ENCODE measurements at regions not wholly inside any gene's neighbourhood (a gene's known extent, or its start where the extent isn't known, plus 50 kb on each side); places are given as distances from the start of the nearest gene placed in this dataset.

DNA sequence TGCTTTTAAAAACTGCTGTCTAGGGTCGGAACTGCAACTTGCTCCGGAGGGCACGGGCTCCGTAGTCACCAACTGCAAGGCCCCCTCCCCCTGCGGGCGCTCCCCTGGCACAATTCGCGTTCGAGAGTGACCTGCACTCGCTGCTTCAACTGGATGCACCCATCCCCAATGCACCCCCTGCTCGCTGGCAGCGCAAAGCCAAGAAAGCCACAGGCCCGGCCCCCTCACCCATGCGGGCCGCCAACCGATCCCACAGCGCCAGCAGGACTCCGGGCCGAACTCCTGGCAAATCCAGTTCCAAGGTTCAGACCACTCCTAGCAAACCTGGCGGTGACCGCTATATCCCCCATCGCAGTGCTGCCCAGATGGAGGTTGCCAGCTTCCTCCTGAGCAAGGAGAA, 64.2 kb upstream of the GAS1 start:
- DNase-seq: no peak
- TF ChIP-seq POLR2A (IDR thresholded peaks at IDR 0.05) (no peak), POLR2AphosphoS5 (IDR thresholded peaks at IDR 0.05) (no peak), EP300 (IDR thresholded peaks at IDR 0.05) (no peak)
- TF ChIP-seq, protein P1, sequence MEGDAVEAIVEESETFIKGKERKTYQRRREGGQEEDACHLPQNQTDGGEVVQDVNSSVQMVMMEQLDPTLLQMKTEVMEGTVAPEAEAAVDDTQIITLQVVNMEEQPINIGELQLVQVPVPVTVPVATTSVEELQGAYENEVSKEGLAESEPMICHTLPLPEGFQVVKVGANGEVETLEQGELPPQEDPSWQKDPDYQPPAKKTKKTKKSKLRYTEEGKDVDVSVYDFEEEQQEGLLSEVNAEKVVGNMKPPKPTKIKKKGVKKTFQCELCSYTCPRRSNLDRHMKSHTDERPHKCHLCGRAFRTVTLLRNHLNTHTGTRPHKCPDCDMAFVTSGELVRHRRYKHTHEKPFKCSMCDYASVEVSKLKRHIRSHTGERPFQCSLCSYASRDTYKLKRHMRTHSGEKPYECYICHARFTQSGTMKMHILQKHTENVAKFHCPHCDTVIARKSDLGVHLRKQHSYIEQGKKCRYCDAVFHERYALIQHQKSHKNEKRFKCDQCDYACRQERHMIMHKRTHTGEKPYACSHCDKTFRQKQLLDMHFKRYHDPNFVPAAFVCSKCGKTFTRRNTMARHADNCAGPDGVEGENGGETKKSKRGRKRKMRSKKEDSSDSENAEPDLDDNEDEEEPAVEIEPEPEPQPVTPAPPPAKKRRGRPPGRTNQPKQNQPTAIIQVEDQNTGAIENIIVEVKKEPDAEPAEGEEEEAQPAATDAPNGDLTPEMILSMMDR (IDR thresholded peaks at IDR 0.05): no peak
- no peaks in the 10 kb centered on the region for H3K9me3 ChIP-seq
- no peak overlapping the region for H3K4me3 ChIP-seq
- intact Hi-C loops (cut with DNase I; ENCODE audit: low total_unique reads): no loop called here
- no peaks in the 10 kb centered on the region for H3K36me3 ChIP-seq
- H3K27me3 ChIP-seq: no peaks in the 10 kb centered on the region
- no peak overlapping the region for H3K27ac ChIP-seq
- 92 to 98% (median 95%) methylated on average over 21 to 22 of the region's 22 CpGs for WGBS, 5 donors
- H3K4me1 ChIP-seq: peaks cover 0 to 19% (median 11%) of the 10 kb centered on the region in 4 donors

DNA sequence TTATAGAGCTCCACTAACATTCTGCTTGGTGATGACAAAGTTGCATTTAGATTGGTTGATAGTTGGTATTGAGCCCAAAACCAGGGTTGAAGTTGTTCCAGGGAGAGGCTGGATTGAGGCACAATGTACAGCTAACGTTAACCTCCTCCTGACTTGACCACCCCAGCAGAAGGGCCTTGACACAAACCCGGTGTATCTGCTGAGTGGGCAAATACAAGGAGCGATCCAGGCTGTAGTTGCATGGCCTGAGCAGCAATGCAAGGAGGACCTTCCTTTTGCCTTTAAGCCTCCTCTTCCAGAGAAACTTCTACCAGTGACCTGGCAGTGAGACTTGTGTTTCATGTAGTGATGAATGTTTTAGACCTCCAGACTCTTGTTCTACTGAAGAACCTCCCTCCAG, 66.2 kb upstream of the GAS1 start:
- Histone ChIP-seq H3K27me3 (no peaks in the 10 kb centered on the region), H3K4me3 (no peak overlapping the region), H3K4me1 (peaks cover 0 to 7% (median 1%) of the 10 kb centered on the region in 4 donors), H3K27ac (no peak overlapping the region), H3K36me3 (no peaks in the 10 kb centered on the region), H3K9me3 (no peaks in the 10 kb centered on the region)
- DNase-seq: no peak
- TF ChIP-seq POLR2A (IDR thresholded peaks at IDR 0.05) (no peak), POLR2AphosphoS5 (IDR thresholded peaks at IDR 0.05) (no peak), EP300 (IDR thresholded peaks at IDR 0.05) (no peak)
- TF ChIP-seq, protein P1 (IDR thresholded peaks at IDR 0.05): no peak
- intact Hi-C loops (cut with DNase I; ENCODE audit: low total_unique reads): no loop called here
- WGBS, 5 donors: 76 to 94% (median 92%) methylated on average over 2 to 3 of the region's 3 CpGs

DNA sequence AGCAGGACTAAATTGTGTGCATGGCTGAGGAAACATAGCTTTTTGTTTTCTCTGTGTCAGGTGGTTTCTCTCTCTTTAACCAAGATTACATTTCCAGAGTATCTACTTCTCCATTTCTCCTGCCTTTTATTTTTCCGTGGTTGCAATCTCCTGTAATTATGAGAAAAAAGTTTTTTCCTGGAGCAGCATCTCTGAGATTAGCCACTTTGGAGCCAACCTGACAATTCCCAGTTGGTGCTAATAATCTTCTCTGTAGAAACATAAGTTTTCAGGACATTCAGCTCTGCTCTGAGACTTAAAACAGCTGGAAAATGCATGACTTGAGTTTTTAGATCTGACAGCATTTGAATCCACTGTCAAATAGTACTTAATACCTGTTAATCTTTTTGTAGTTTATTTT, 67.1 kb upstream of the GAS1 start:
- Histone ChIP-seq H3K9me3 (no peaks in the 10 kb centered on the region), H3K36me3 (no peaks in the 10 kb centered on the region), H3K27ac (no peak overlapping the region), H3K4me3 (no peak overlapping the region), H3K27me3 (no peaks in the 10 kb centered on the region), H3K4me1 (peaks cover 0 to 7% (median 0%) of the 10 kb centered on the region in 4 donors)
- DNase-seq: no peak
- intact Hi-C loops (cut with DNase I; ENCODE audit: low total_unique reads): no loop called here
- WGBS, 5 donors: 23 to 53% (median 25%) methylated on average over 1 of the region's 1 CpG
- TF ChIP-seq EP300 (IDR thresholded peaks at IDR 0.05) (no peak), POLR2A (IDR thresholded peaks at IDR 0.05) (no peak), POLR2AphosphoS5 (IDR thresholded peaks at IDR 0.05) (no peak)
- TF ChIP-seq, protein P1 (IDR thresholded peaks at IDR 0.05): no peak

DNA sequence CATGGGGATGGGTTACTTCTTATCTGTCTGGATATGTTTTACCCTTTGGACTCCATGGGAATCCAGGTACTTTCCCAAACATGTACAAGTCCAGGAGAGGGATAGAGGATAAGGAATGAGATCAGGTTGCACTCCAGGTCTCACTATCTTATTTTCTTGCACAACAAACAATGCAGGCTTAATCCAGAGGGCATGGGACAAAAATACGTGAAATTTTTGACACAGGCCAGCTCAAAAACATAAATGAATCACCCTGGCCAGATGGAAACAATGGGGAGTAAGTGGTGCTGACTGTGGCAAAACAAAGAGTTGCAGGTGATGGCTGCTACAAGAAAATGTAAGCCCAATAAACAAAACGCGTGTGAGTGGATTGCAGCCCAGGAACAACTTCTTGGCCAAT, 69.4 kb upstream of the GAS1 start:
- DNase-seq: no peak
- Histone ChIP-seq H3K4me1 (peaks cover 0 to 7% (median 0%) of the 10 kb centered on the region in 4 donors), H3K9me3 (no peaks in the 10 kb centered on the region), H3K36me3 (no peaks in the 10 kb centered on the region), H3K27ac (no peak overlapping the region), H3K4me3 (no peak overlapping the region), H3K27me3 (no peaks in the 10 kb centered on the region)
- intact Hi-C loops (cut with DNase I; ENCODE audit: low total_unique reads): no loop called here
- WGBS, 5 donors: 74 to 85% (median 79%) methylated on average over 3 of the region's 3 CpGs
- TF ChIP-seq EP300 (IDR thresholded peaks at IDR 0.05): no peak
- TF ChIP-seq POLR2A (IDR thresholded peaks at IDR 0.05): no peak
- TF ChIP-seq, protein P1 (IDR thresholded peaks at IDR 0.05): no peak
- TF ChIP-seq POLR2AphosphoS5 (IDR thresholded peaks at IDR 0.05): no peak

All from stomach (tissue), 8 donors.